Spleen (tissue), 7 donors: ENCODE measurements at regions not wholly inside any gene's neighbourhood (a gene's known extent, or its start where the extent isn't known, plus 50 kb on each side); places are given as distances from the start of the nearest gene placed in this dataset.

Source experiments
- CTCF ChIP-seq, 11 experiments: fragments of 200-600 bp in 7 of 11; fragments of 450-650 bp in 4 of 11; sonication (generic) in 4 of 11; IDR thresholded peaks in 8 of 11; conservative IDR thresholded peaks in 3 of 11; 1 replicate in 7 of 11; 2 replicates in 4 of 11; pipeline versions ENCODE4 v1.4.0 to v1.8.0; 2016 to 2021; ENCODE audit warnings: antibody characterized with exemption in 11 of 11, inconsistent platforms in 4 of 11, mild to moderate bottlenecking in 1 of 11
- POLR2A ChIP-seq, 3 donors: fragments of 450-650 bp; IDR thresholded peaks; one replicate each; pipeline ENCODE4 v1.5.1; 2017; ENCODE audit warnings: antibody characterized with exemption in 3 of 3, mild to moderate bottlenecking in 1 of 3
- donor health status: DM: no; HTN: no; CAD: no; lungs with moderate emphysema.
- donor health status: DM: no; HTN: no; CAD: no.
- donor health status: DM: no; HTN: no; CAD: no.

- TF ChIP-seq POLR2A (IDR thresholded peaks at IDR 0.05) = no peak
- TF ChIP-seq CTCF (IDR thresholded peaks at IDR 0.05 in 8 of 11, conservative IDR thresholded peaks at IDR 0.05 in 3 of 11) = no peak
Observed at GRCh38 chr6:155693573-155694418, 238.2 kb upstream of the NOX3 start.
